Transverse colon (tissue), 4 donors: ENCODE measurements at regions not wholly inside any gene's neighbourhood (a gene's known extent, or its start where the extent isn't known, plus 50 kb on each side); places are given as distances from the start of the nearest gene placed in this dataset.

Experiments used
- DNase-seq: peaks from one replicate; pipeline ENCODE4 v3.0.0-alpha.2; 2019
- H3K27ac ChIP-seq, 4 donors: fragments of 200-600 bp; sonication (generic); 2 replicates each; pipeline ENCODE4 v1.5.1; 2016 to 2018; ENCODE audit warnings: inconsistent platforms in 4 of 4
- H3K27me3 ChIP-seq: fragments of 200-600 bp; sonication (generic); 2 replicates; pipeline ENCODE4 v1.5.1; 2017; ENCODE audit warnings: inconsistent platforms
- H3K36me3 ChIP-seq, 4 donors: fragments of 200-600 bp; sonication (generic); 2 replicates each; pipeline ENCODE4 v1.5.1; 2017 to 2019; ENCODE audit warnings: inconsistent platforms in 4 of 4
- H3K4me1 ChIP-seq, 4 donors: fragments of 200-600 bp; sonication (generic); 2 replicates each; pipeline ENCODE4 v1.5.1; 2017 to 2020; ENCODE audit warnings: inconsistent platforms in 4 of 4
- H3K4me3 ChIP-seq, 4 donors: fragments of 200-600 bp; sonication (generic); 1 replicate in 1 of 4; 2 replicates in 3 of 4; pipeline versions ENCODE4 v1.5.1 to v1.6.1; 2017 to 2019; ENCODE audit warnings: inconsistent platforms in 4 of 4
- H3K9me3 ChIP-seq, 2 donors: fragments of 200-600 bp; sonication (generic); 2 replicates each; pipeline ENCODE4 v1.5.1; 2017 to 2019; ENCODE audit warnings: inconsistent platforms in 2 of 2
- CTCF ChIP-seq, 5 experiments: fragments of 200-600 bp in 3 of 5; fragments of 450-650 bp in 2 of 5; sonication (generic) in 3 of 5; IDR thresholded peaks; 1 replicate in 2 of 5; 2 replicates in 3 of 5; pipeline ENCODE4 v1.5.1; 2016 to 2017; ENCODE audit warnings: antibody characterized with exemption in 5 of 5, inconsistent platforms in 3 of 5, mild to moderate bottlenecking in 2 of 5, moderate library complexity in 1 of 5
- EP300 ChIP-seq: sonication (generic); formaldehyde crosslinking; IDR thresholded peaks from one replicate; pipeline ENCODE4 v1.6.1; 2017; ENCODE audit warnings: antibody characterized with exemption, low read depth
- POLR2A ChIP-seq: fragments of 450-650 bp; IDR thresholded peaks from one replicate; pipeline ENCODE4 v1.6.1; 2016; ENCODE audit warnings: antibody characterized with exemption, mild to moderate bottlenecking, moderate library complexity
- POLR2AphosphoS5 ChIP-seq, 3 donors: sonication (generic); formaldehyde crosslinking; IDR thresholded peaks; one replicate each; pipeline ENCODE4 v1.6.1; 2016; ENCODE audit warnings: antibody characterized with exemption in 3 of 3
- WGBS, 2 donors: methylation state at CpG; one replicate each; pipeline ENCODE4 v1.1.5; 2018; ENCODE audit warnings: low coverage in 1 of 2; 5-methylcytosine and 5-hydroxymethylcytosine counted together
- in situ Hi-C, 4 donors: fragments of 200-750 bp; cut with MboI; loops; one replicate each; pipeline versions ENCODE4 v1.15.0 to v1.15.1; 2017; ENCODE audit warnings: low sequenced_read_pairs in 3 of 4, low pct_ligation_motif_present in 1 of 4, low pct_unique_long_range_greater_than_20kb in 1 of 4
- intact Hi-C: fragments of 100-400 bp; cut with DNase I; formaldehyde crosslinking; loops from one replicate; pipeline ENCODE4 v1.15.1; 2023; ENCODE audit warnings: low total_unique reads

DNA sequence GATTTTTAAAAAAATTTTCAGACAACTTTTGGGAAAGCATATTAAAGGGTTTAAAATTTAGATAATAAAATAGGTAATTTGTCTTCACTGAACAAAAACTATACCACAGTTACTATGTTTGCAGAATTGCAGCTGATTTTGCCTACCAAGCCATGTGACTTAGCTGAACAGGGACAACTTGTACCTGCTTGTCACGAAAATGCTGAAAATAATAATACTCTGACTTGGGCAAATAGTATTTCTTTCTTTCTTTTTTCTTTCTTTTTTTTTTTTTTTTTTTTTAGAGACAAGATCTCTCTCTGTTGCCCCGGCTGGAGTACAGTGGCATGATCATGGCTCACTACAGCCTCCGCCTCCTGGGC lies 225.2 kb upstream of the PPP1R2C start:
- no peaks in the 10 kb centered on the region for H3K27me3 ChIP-seq
- no peak for TF ChIP-seq POLR2AphosphoS5 (IDR thresholded peaks at IDR 0.05)
- TF ChIP-seq EP300 = no peak
- TF ChIP-seq POLR2A = no peak
- no peak for TF ChIP-seq CTCF (IDR thresholded peaks at IDR 0.05)
- no peak for DNase-seq
- no peak overlapping the region for H3K4me3 ChIP-seq
- WGBS, 2 donors = 86 to 100% methylated on average over 1 to 3 of the region's 3 CpGs
- intact Hi-C loops (no loop called here), in situ Hi-C loops (no loop called here)
- H3K36me3 ChIP-seq = no peaks in the 10 kb centered on the region
- no peaks in the 10 kb centered on the region for H3K4me1 ChIP-seq
- H3K27ac ChIP-seq = no peak overlapping the region
- H3K9me3 ChIP-seq = no peaks in the 10 kb centered on the region

DNA sequence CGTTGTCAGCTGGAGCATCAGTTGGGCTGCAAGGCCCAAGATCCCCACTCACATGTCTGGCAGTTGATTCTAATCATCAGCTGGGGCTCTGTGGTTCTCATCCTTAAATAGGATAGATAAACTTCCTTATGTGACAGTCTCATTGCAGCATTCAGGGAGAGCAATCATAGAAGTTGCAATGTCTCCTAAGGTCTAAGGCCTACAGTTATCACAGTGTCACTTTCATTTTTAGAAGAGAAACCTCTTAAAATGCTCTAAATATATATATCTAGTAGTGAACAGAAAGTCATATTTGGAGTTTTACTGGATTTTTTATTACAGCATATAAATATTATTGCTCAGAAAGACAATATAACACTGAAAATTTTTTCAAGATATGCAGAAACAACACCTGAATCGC lies 226.0 kb upstream of the PPP1R2C start:
- Histone ChIP-seq H3K4me1 (no peaks in the 10 kb centered on the region), H3K9me3 (no peaks in the 10 kb centered on the region), H3K27me3 (no peaks in the 10 kb centered on the region), H3K4me3 (no peak overlapping the region), H3K36me3 (no peaks in the 10 kb centered on the region), H3K27ac (no peak overlapping the region)
- no peak for DNase-seq
- TF ChIP-seq CTCF (IDR thresholded peaks at IDR 0.05) (no peak), EP300 (no peak), POLR2AphosphoS5 (IDR thresholded peaks at IDR 0.05) (no peak), POLR2A (no peak)
- in situ Hi-C loops (no loop called here), intact Hi-C loops (no loop called here)
- 77% methylated on average over 2 of the region's 2 CpGs; no CpG with 5 or more reads in 1 of the 2 donors for WGBS, 2 donors

GRCh38 chrX:43005561-43005960 lies 227.6 kb upstream of the PPP1R2C start:
- no peaks in the 10 kb centered on the region for H3K4me1 ChIP-seq
- WGBS, 2 donors = 62% methylated on average over 3 of the region's 3 CpGs; no CpG with 5 or more reads in 1 of the 2 donors
- no peaks in the 10 kb centered on the region for H3K9me3 ChIP-seq
- no peak overlapping the region for H3K27ac ChIP-seq
- intact Hi-C loops = no loop called here
- DNase-seq = no peak
- TF ChIP-seq POLR2AphosphoS5 (IDR thresholded peaks at IDR 0.05) = no peak
- TF ChIP-seq CTCF (IDR thresholded peaks at IDR 0.05) = no peak
- no peak for TF ChIP-seq EP300
- H3K36me3 ChIP-seq = no peaks in the 10 kb centered on the region
- H3K27me3 ChIP-seq = no peaks in the 10 kb centered on the region
- in situ Hi-C loops = no loop called here
- H3K4me3 ChIP-seq = no peak overlapping the region

DNA sequence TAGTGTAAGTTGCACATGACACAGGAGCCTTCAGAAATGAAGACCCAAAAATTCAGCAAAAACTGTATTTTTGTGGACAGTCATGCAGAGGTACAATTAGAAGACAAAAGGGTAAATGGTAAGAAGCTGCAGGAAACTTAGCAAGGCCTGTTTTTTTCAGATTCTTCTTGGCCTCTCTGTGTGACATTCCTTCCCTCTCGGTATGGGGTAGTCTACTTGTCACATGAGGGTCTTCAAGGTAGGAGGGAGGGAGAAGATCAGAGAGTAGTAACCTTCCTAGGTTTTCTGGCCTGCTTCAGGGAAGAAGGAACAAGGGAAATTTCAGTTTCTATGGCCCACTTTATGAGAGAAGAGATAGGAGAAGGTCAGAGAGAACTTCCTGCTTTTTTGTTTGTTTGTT lies 230.4 kb upstream of the PPP1R2C start:
- WGBS, 2 donors = 53 to 88% methylated on average over 1 of the region's 1 CpG

GRCh38 chrX:43016021-43016420 lies 238.1 kb upstream of the PPP1R2C start:
- Histone ChIP-seq H3K4me3 (no peak overlapping the region), H3K27me3 (no peaks in the 10 kb centered on the region), H3K4me1 (no peaks in the 10 kb centered on the region), H3K27ac (no peak overlapping the region), H3K9me3 (no peaks in the 10 kb centered on the region), H3K36me3 (no peaks in the 10 kb centered on the region)
- intact Hi-C loops = no loop called here
- no peak for TF ChIP-seq POLR2A
- no peak for TF ChIP-seq POLR2AphosphoS5 (IDR thresholded peaks at IDR 0.05)
- TF ChIP-seq EP300 = no peak
- TF ChIP-seq CTCF (IDR thresholded peaks at IDR 0.05) = no peak
- in situ Hi-C loops = no loop called here
- no peak for DNase-seq

More for the DNA sequence above, 230.4 kb upstream of the PPP1R2C start:
- DNase-seq = no peak
- intact Hi-C loops = no loop called here
- Histone ChIP-seq H3K27ac (no peak overlapping the region), H3K4me3 (no peak overlapping the region), H3K9me3 (no peaks in the 10 kb centered on the region), H3K4me1 (no peaks in the 10 kb centered on the region), H3K27me3 (no peaks in the 10 kb centered on the region), H3K36me3 (no peaks in the 10 kb centered on the region)
- no peak for TF ChIP-seq POLR2AphosphoS5 (IDR thresholded peaks at IDR 0.05)
- no peak for TF ChIP-seq EP300
- in situ Hi-C loops = no loop called here
